Activated T-cell treated with anti-CD3 and anti-CD28 coated beads, Interleukin-2, amount 50 U/mL, for 72 hours (primary cell): ENCODE measurements at regions not wholly inside any gene's neighbourhood (a gene's known extent, or its start where the extent isn't known, plus 50 kb on each side); places are given as distances from the start of the nearest gene placed in this dataset.

Experiments
- ATAC-seq, 2 donors: fragments of 150-1000 bp; cut with Tn5 transposase; replicated peaks in 1 of 2; 2 replicates each; pipeline ENCODE4 v1.10.0; 2021; ENCODE audit warnings: moderate library complexity in 2 of 2, mild to moderate bottlenecking in 1 of 2
- DNase-seq, 2 donors: peaks; one replicate each; pipeline ENCODE4 v3.0.0; 2021 to 2022; ENCODE audit warnings: mixed read lengths in 1 of 2
- H3K27ac Mint-ChIP-seq: one replicate; pipeline ENCODE4 v1.8.0; 2022; ENCODE audit warnings: mild to moderate bottlenecking, moderate library complexity, mixed read lengths
- H3K27me3 Mint-ChIP-seq: one replicate; pipeline ENCODE4 v1.8.0; 2022; ENCODE audit warnings: low read depth, mixed read lengths
- H3K36me3 Mint-ChIP-seq, 2 donors: one replicate each; pipeline ENCODE4 v1.8.0; 2022; ENCODE audit warnings: mixed read lengths in 2 of 2, mild to moderate bottlenecking in 1 of 2; ENCODE audit not compliant: insufficient read depth in 2 of 2
- H3K4me1 Mint-ChIP-seq: one replicate; pipeline ENCODE4 v1.8.0; 2022; ENCODE audit warnings: low read depth, mixed read lengths
- H3K4me3 Mint-ChIP-seq, 2 donors: one replicate each; pipeline ENCODE4 v1.8.0; 2022; ENCODE audit warnings: mild to moderate bottlenecking in 2 of 2, mixed read lengths in 2 of 2, moderate library complexity in 2 of 2
- H3K9me3 Mint-ChIP-seq, 2 donors: one replicate each; pipeline ENCODE4 v1.8.0; 2022; ENCODE audit warnings: mixed read lengths in 2 of 2

GRCh38 chr13:40153516-40153915 is 498.1 kb downstream of the COG6 start:
- peaks cover 0 to 3% of the 10 kb centered on the region in 2 donors for H3K9me3 Mint-ChIP-seq
- H3K4me3 Mint-ChIP-seq = no peak overlapping the region
- ATAC-seq (no peak), DNase-seq (no peak)
- no peaks in the 10 kb centered on the region for H3K27me3 Mint-ChIP-seq
- no peak overlapping the region for H3K27ac Mint-ChIP-seq
- H3K36me3 Mint-ChIP-seq = peaks cover 0 to 1% of the 10 kb centered on the region in 2 donors
- H3K4me1 Mint-ChIP-seq = peaks cover 54% of the 10 kb centered on the region

- ATAC-seq (no peak), DNase-seq (no peak)
- H3K36me3 Mint-ChIP-seq = peaks cover 0 to 1% of the 10 kb centered on the region in 2 donors
- H3K4me3 Mint-ChIP-seq = no peak overlapping the region
- H3K27me3 Mint-ChIP-seq = no peaks in the 10 kb centered on the region
- H3K9me3 Mint-ChIP-seq = peaks cover 0 to 4% of the 10 kb centered on the region in 2 donors
- H3K27ac Mint-ChIP-seq = no peak overlapping the region
- H3K4me1 Mint-ChIP-seq = peaks cover 51% of the 10 kb centered on the region
Observed at GRCh38 chr13:40155201-40155600, 499.7 kb downstream of the COG6 start.

- H3K36me3 Mint-ChIP-seq = no peaks in the 10 kb centered on the region
Observed at GRCh38 chr13:40158218-40158617, 502.8 kb downstream of the COG6 start.

DNA sequence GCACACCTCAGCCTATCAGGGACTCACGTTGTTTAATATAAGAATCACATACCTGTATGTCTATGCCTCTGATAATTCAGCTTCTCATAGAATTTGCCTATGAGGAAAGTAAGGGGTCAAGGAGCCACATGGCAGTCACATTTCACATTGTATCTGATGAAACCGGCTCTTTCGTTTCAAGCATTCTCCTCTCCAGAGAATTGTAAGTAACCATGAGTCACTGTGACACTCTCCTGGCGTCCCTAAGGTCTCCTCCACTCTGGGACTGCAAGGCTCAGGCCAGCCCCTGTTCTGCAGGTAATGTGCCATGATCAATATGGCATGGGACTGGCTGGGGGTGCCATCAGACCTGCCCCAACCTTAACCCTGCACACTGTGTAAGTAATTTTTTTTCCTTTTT is 503.3 kb downstream of the COG6 start:
- H3K27me3 Mint-ChIP-seq = no peaks in the 10 kb centered on the region
- H3K27ac Mint-ChIP-seq = no peak overlapping the region
- H3K4me1 Mint-ChIP-seq = peaks cover 41% of the 10 kb centered on the region
- no peaks in the 10 kb centered on the region for H3K36me3 Mint-ChIP-seq
- ATAC-seq = no peak
- H3K4me3 Mint-ChIP-seq = no peak overlapping the region
- H3K9me3 Mint-ChIP-seq = peaks cover 0 to 1% of the 10 kb centered on the region in 2 donors
- DNase-seq = no peak

More at GRCh38 chr13:40158218-40158617, 502.8 kb downstream of the COG6 start:
- H3K27me3 Mint-ChIP-seq = no peaks in the 10 kb centered on the region
- H3K9me3 Mint-ChIP-seq = peaks cover 0 to 1% of the 10 kb centered on the region in 2 donors
- DNase-seq (peak; percentile 28 to 33), ATAC-seq (peak; percentile 93 to 98)
- peaks cover 41% of the 10 kb centered on the region for H3K4me1 Mint-ChIP-seq
- no peak overlapping the region for H3K4me3 Mint-ChIP-seq
- H3K27ac Mint-ChIP-seq = no peak overlapping the region

DNA sequence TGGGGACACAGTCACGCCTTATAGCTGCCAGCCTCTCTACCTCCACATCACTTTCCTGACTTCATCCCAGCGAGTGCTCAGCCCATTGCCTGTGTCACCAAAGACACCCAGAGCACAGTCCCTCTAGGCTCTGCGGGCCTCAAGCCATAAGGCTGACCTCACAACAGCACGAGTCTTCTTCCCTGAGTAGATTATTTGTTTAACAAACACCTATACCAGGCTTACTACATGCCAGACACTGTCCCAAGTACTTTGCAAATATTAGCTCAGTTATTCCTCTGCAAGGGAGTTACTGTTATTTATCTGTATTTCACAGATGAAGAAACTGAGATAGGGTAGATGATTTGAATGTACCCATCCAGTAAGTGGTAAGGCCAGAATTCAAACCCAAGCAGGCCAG is 504.3 kb downstream of the COG6 start:
- ATAC-seq (no peak), DNase-seq (no peak)
- Mint-ChIP-seq H3K36me3 (no peaks in the 10 kb centered on the region), H3K27ac (no peak overlapping the region), H3K9me3 (peaks cover 0 to 1% of the 10 kb centered on the region in 2 donors), H3K27me3 (no peaks in the 10 kb centered on the region), H3K4me3 (no peak overlapping the region), H3K4me1 (peaks cover 41% of the 10 kb centered on the region)

- Mint-ChIP-seq H3K4me1 (peaks cover 47% of the 10 kb centered on the region), H3K9me3 (peaks cover 0 to 1% of the 10 kb centered on the region in 2 donors), H3K27me3 (no peaks in the 10 kb centered on the region), H3K36me3 (no peaks in the 10 kb centered on the region), H3K4me3 (no peak overlapping the region), H3K27ac (peak overlapping the region; percentile 4)
- ATAC-seq = no peak
- no peak for DNase-seq
Observed at GRCh38 chr13:40160618-40161350, 505.3 kb downstream of the COG6 start.

- DNase-seq = no peak
- no peak for ATAC-seq
- H3K9me3 Mint-ChIP-seq = peaks cover 0 to 1% of the 10 kb centered on the region in 2 donors
- peaks cover 50% of the 10 kb centered on the region for H3K4me1 Mint-ChIP-seq
- no peaks in the 10 kb centered on the region for H3K36me3 Mint-ChIP-seq
- no peak overlapping the region for H3K4me3 Mint-ChIP-seq
- peak overlapping the region; percentile 4 for H3K27ac Mint-ChIP-seq
- no peaks in the 10 kb centered on the region for H3K27me3 Mint-ChIP-seq
Observed at GRCh38 chr13:40161351-40161810, 505.1 kb downstream of the FOXO1 start.

GRCh38 chr13:40161931-40162330 is 504.5 kb downstream of the FOXO1 start:
- DNase-seq = no peak
- Mint-ChIP-seq H3K4me3 (no peak overlapping the region), H3K36me3 (no peaks in the 10 kb centered on the region), H3K27me3 (no peaks in the 10 kb centered on the region), H3K27ac (no peak overlapping the region), H3K9me3 (peaks cover 0 to 1% of the 10 kb centered on the region in 2 donors), H3K4me1 (peaks cover 53% of the 10 kb centered on the region)
- ATAC-seq = no peak

- DNase-seq (no peak), ATAC-seq (no peak)
- Mint-ChIP-seq H3K4me1 (peaks cover 57% of the 10 kb centered on the region), H3K27me3 (no peaks in the 10 kb centered on the region), H3K4me3 (no peak overlapping the region), H3K36me3 (no peaks in the 10 kb centered on the region), H3K27ac (no peak overlapping the region), H3K9me3 (peaks cover 0 to 1% of the 10 kb centered on the region in 2 donors)
Observed at GRCh38 chr13:40163066-40164000, 503.1 kb downstream of the FOXO1 start.

- no peak overlapping the region for H3K4me3 Mint-ChIP-seq
- no peak overlapping the region for H3K27ac Mint-ChIP-seq
- peaks cover 54% of the 10 kb centered on the region for H3K4me1 Mint-ChIP-seq
- no peaks in the 10 kb centered on the region for H3K36me3 Mint-ChIP-seq
- ATAC-seq (no peak), DNase-seq (no peak)
- H3K27me3 Mint-ChIP-seq = no peaks in the 10 kb centered on the region
- H3K9me3 Mint-ChIP-seq = peaks cover 0 to 1% of the 10 kb centered on the region in 2 donors
Observed at GRCh38 chr13:40164133-40164532, 502.3 kb downstream of the FOXO1 start.

- no peak overlapping the region for H3K27ac Mint-ChIP-seq
- no peaks in the 10 kb centered on the region for H3K36me3 Mint-ChIP-seq
- H3K4me3 Mint-ChIP-seq = no peak overlapping the region
- H3K27me3 Mint-ChIP-seq = no peaks in the 10 kb centered on the region
- DNase-seq = no peak
- peaks cover 60% of the 10 kb centered on the region for H3K4me1 Mint-ChIP-seq
- ATAC-seq = no peak
- H3K9me3 Mint-ChIP-seq = no peaks in the 10 kb centered on the region
Observed at GRCh38 chr13:40165316-40165932, 501.0 kb downstream of the FOXO1 start.

- Mint-ChIP-seq H3K27ac (no peak overlapping the region), H3K9me3 (no peaks in the 10 kb centered on the region), H3K36me3 (no peaks in the 10 kb centered on the region), H3K27me3 (no peaks in the 10 kb centered on the region), H3K4me1 (peaks cover 65% of the 10 kb centered on the region), H3K4me3 (no peak overlapping the region)
- DNase-seq (no peak), ATAC-seq (no peak)
Observed at GRCh38 chr13:40167327-40167726, 499.1 kb downstream of the FOXO1 start.
